Testis (tissue), 2 donors: ENCODE measurements at regions not wholly inside any gene's neighbourhood (a gene's known extent, or its start where the extent isn't known, plus 50 kb on each side); places are given as distances from the start of the nearest gene placed in this dataset.
"Not testable (repeated sequence)": the region's sequence is repeated elsewhere in the genome, so short reads cannot be mapped to it uniquely, and the experiment has no call there.

Experiments
- DNase-seq: peaks from one replicate; pipeline ENCODE4 v3.0.0-alpha.2; 2019
- H3K27ac ChIP-seq, 2 donors: fragments of 200-600 bp; sonication (generic); one replicate each; pipeline ENCODE4 v1.5.1; 2019
- H3K27me3 ChIP-seq: fragments of 200-600 bp; sonication (generic); one replicate; pipeline ENCODE4 v1.5.1; 2019
- H3K36me3 ChIP-seq: fragments of 200-600 bp; sonication (generic); one replicate; pipeline ENCODE4 v1.5.1; 2017; ENCODE audit warnings: low read depth; ENCODE audit errors: missing control alignments
- H3K4me1 ChIP-seq: fragments of 200-600 bp; sonication (generic); one replicate; pipeline ENCODE4 v1.5.1; 2019
- H3K4me3 ChIP-seq, 2 donors: fragments of 200-600 bp; sonication (generic); one replicate each; pipeline ENCODE4 v1.5.1; 2017 to 2019
- H3K9me3 ChIP-seq: fragments of 200-600 bp; sonication (generic); one replicate; pipeline ENCODE4 v1.5.1; 2017
- POLR2A ChIP-seq: fragments of 450-650 bp; IDR thresholded peaks from one replicate; pipeline ENCODE4 v1.6.1; 2017; ENCODE audit warnings: antibody characterized with exemption, mild to moderate bottlenecking, moderate library complexity
- WGBS, 2 donors: methylation state at CpG; one replicate each; pipeline ENCODE4 v1.1.5; 2018; 5-methylcytosine and 5-hydroxymethylcytosine counted together
- intact Hi-C: fragments of 100-400 bp; cut with DNase I; formaldehyde crosslinking; loops from one replicate; pipeline ENCODE4 v1.15.1; 2023; ENCODE audit warnings: low total_unique reads
- small RNA-seq, 2 donors: library from RNA; depleted of rRNA; stranded (forward); fragments of <200 nt; gene quantifications; one replicate each; pipeline ENCODE3, GENCODE V24; 2016
- TF ChIP-seq, protein P1 (sequence below), 3 experiments: fragments of 450-650 bp in 2 of 3; fragments of 200-600 bp in 1 of 3; sonication (generic) in 1 of 3; IDR thresholded peaks; one replicate each; pipeline ENCODE4 v1.5.1; 2016 to 2019; ENCODE audit warnings: antibody characterized with exemption in 3 of 3, mild to moderate bottlenecking in 2 of 3, moderate library complexity in 1 of 3

DNA sequence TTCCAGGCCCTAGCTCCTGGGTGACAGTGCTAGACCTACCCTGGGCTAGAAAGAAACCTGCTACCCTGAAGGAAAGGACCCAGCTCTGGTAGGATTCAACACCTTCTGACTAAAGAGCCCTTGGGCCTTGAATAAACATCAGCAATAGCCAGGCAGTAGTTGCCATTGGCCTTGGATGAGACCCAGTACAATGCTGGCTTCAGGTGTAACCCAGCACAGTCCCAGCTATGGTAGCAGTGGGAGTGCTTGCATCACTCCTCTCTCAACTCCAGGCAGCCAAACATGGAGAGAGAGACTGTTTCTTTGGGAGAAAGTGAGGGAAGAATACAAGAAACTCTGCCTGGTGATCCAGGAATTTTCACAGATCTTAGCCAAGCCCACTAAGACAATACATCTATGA lies 73.5 kb upstream of the CXorf66 start:
- Histone ChIP-seq H3K36me3 (no peaks in the 10 kb centered on the region), H3K4me1 (no peaks in the 10 kb centered on the region), H3K27me3 (no peaks in the 10 kb centered on the region), H3K4me3 (no peak overlapping the region), H3K27ac (no peak overlapping the region), H3K9me3 (no peaks in the 10 kb centered on the region)
- TF ChIP-seq, protein P1, sequence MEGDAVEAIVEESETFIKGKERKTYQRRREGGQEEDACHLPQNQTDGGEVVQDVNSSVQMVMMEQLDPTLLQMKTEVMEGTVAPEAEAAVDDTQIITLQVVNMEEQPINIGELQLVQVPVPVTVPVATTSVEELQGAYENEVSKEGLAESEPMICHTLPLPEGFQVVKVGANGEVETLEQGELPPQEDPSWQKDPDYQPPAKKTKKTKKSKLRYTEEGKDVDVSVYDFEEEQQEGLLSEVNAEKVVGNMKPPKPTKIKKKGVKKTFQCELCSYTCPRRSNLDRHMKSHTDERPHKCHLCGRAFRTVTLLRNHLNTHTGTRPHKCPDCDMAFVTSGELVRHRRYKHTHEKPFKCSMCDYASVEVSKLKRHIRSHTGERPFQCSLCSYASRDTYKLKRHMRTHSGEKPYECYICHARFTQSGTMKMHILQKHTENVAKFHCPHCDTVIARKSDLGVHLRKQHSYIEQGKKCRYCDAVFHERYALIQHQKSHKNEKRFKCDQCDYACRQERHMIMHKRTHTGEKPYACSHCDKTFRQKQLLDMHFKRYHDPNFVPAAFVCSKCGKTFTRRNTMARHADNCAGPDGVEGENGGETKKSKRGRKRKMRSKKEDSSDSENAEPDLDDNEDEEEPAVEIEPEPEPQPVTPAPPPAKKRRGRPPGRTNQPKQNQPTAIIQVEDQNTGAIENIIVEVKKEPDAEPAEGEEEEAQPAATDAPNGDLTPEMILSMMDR (IDR thresholded peaks at IDR 0.05): no peak
- TF ChIP-seq POLR2A: no peak
- intact Hi-C loops: no loop called here
- no peak for DNase-seq

DNA sequence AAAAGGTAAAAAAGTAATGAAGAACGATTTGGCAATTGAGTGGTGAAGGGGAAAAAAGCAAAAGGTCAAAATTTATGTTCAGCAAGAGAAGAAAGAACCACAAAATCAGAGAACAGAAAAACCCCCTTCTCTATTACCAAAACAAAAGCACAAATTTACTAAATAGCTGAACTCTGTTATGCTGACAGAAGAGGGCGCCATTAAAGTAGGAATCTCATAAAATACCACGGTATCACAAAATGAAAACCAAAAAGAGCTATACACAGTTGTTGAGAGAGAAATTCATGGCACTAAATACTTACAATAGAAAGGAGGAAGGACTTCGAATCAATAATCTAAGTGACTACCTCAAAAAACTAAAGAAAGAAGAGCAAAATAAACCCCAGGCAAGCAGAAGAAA lies 69.6 kb upstream of the CXorf66 start:
- H3K4me3 ChIP-seq: no peak overlapping the region
- WGBS, 2 donors: 29 to 39% methylated on average over 4 of the region's 4 CpGs
- H3K9me3 ChIP-seq: no peaks in the 10 kb centered on the region
- H3K36me3 ChIP-seq: no peaks in the 10 kb centered on the region
- no peak for TF ChIP-seq POLR2A
- TF ChIP-seq, protein P1 (IDR thresholded peaks at IDR 0.05): no peak
- H3K27me3 ChIP-seq: no peaks in the 10 kb centered on the region
- intact Hi-C loops: no loop called here
- no peak for DNase-seq
- H3K4me1 ChIP-seq: no peaks in the 10 kb centered on the region
- no peak overlapping the region for H3K27ac ChIP-seq

DNA sequence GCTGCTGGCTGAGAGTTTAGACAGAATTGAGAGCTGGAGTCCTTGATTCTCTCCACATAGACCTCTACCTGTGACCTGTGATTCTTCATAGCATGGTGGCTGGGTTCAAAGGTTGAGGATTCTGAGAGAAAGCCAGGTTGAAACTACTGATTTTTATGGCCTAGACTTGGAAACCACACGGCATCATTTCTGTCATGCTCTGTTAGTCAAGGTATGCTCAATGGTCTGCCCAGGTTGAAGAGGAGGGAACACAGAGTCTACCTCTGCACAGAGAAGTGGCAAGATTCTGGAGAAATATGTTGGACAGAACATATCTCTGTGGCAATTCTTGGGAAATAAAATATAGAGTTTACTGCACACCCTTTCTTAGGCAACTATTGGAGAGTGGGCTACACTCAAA lies 57.2 kb upstream of the CXorf66 start:
- 79 to 80% methylated on average over 1 of the region's 1 CpG for WGBS, 2 donors
- intact Hi-C loops: no loop called here
- no peak for DNase-seq
- Histone ChIP-seq H3K27me3 (no peaks in the 10 kb centered on the region), H3K4me3 (no peak overlapping the region), H3K36me3 (no peaks in the 10 kb centered on the region), H3K9me3 (no peaks in the 10 kb centered on the region), H3K27ac (no peak overlapping the region), H3K4me1 (no peaks in the 10 kb centered on the region)
- TF ChIP-seq, protein P1 (IDR thresholded peaks at IDR 0.05): no peak
- no peak for TF ChIP-seq POLR2A

DNA sequence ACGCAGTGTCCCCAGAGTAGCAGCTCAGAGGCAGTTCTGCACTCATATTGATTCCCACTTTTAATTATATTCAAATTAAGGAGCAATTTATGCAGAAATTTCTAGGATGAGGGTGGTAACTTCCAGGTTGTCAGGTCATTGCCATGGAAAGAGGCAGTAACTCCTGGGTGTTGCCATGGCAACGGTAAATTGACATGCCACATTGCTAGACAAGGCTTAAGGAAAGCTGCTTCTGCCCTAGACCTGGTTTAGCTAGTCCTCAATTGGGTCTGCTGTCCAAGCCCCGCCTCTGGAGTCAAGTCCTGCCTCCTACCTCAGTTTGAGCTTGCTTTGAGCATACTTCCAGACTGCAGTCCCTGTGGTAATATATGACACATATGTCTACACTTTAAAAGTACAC lies 53.8 kb upstream of the CXorf66 start:
- WGBS, 2 donors: 40% methylated on average over 1 of the region's 3 CpGs; no CpG with 5 or more reads in 1 of the 2 donors
- H3K27me3 ChIP-seq, H3K27ac ChIP-seq, H3K36me3 ChIP-seq, DNase-seq, H3K4me1 ChIP-seq, H3K4me3 ChIP-seq, H3K9me3 ChIP-seq, intact Hi-C loops: not testable (repeated sequence)

Small RNA genes in the stretch of these regions (small RNA-seq; reads per million reads assigned to genes)
- gene RN7SL727P: 0 reads per million in 2 donors
